Epithelial cell of proximal tubule (primary cell): ENCODE measurements at regions not wholly inside any gene's neighbourhood (a gene's known extent, or its start where the extent isn't known, plus 50 kb on each side); places are given as distances from the start of the nearest gene placed in this dataset.

Experiments
- DNase-seq: peaks from one replicate; pipeline ENCODE4 v3.0.0-alpha.2; 2011; ENCODE audit warnings: low read depth
- H3K4me3 ChIP-seq: 2 replicates; pipeline ENCODE4 v1.5.1; 2011; ENCODE audit warnings: low read depth, mild to moderate bottlenecking, low read length
- CTCF ChIP-seq: conservative IDR thresholded peaks from 2 replicates; pipeline ENCODE4 v1.5.1; 2012; ENCODE audit warnings: low read depth, mild to moderate bottlenecking, low read length

GRCh38 chr10:108629834-108630233 lies 1293.5 kb downstream of the XPNPEP1 start:
- no peak for TF ChIP-seq CTCF
- H3K4me3 ChIP-seq: no peak overlapping the region

GRCh38 chr10:108624052-108624451 lies 1299.3 kb downstream of the XPNPEP1 start:
- no peak for DNase-seq
- no peak for TF ChIP-seq CTCF
- no peak overlapping the region for H3K4me3 ChIP-seq

More at GRCh38 chr10:108629834-108630233, 1293.5 kb downstream of the XPNPEP1 start:
- no peak for DNase-seq

GRCh38 chr10:108620821-108621534 lies 1302.3 kb downstream of the XPNPEP1 start:
- no peak for DNase-seq
- no peak for TF ChIP-seq CTCF
- no peak overlapping the region for H3K4me3 ChIP-seq

GRCh38 chr10:108616559-108617285 lies 1306.6 kb downstream of the XPNPEP1 start:
- no peak for DNase-seq
- TF ChIP-seq CTCF: no peak
- H3K4me3 ChIP-seq: no peak overlapping the region

GRCh38 chr10:108615576-108616320 lies 1307.6 kb downstream of the XPNPEP1 start:
- no peak for DNase-seq
- TF ChIP-seq CTCF: no peak
- no peak overlapping the region for H3K4me3 ChIP-seq

GRCh38 chr10:108612485-108612884 lies 1310.8 kb downstream of the XPNPEP1 start:
- DNase-seq: no peak

More at GRCh38 chr10:108612485-108612884, 1310.8 kb downstream of the XPNPEP1 start:
- TF ChIP-seq CTCF: no peak
- H3K4me3 ChIP-seq: no peak overlapping the region
